ENCODE measurements at regions not wholly inside any gene's neighbourhood (a gene's known extent, or its start where the extent isn't known, plus 50 kb on each side); places are given as distances from the start of the nearest gene placed in this dataset.

GRCh38 chr4:173793937-173794510, 264.0 kb upstream of the HAND2 start:
- TF ChIP-seq ZBTB12 (CRISPR knock-in tag; IDR thresholded peaks at IDR 0.05) (no peak), SIN3A (IDR thresholded peaks at IDR 0.05; ENCODE audit: borderline replicate concordance in 2 of 2, control insufficient read depth in 1 of 2, low read depth in 2 of 2, low read length in 2 of 2) (no peak), ETV6 (IDR thresholded peaks at IDR 0.05; ENCODE audit: borderline replicate concordance in 1 of 2, low read depth in 2 of 2, low read length in 1 of 2) (no peak), ETV6 (CRISPR knock-in tag; IDR thresholded peaks at IDR 0.05; ENCODE audit: borderline replicate concordance) (no peak), TCF3 (CRISPR knock-in tag; IDR thresholded peaks at IDR 0.05) (no peak), HDAC1 (IDR thresholded peaks at IDR 0.05) (no peak), CXXC5 (CRISPR knock-in tag; IDR thresholded peaks at IDR 0.05) (no peak), PHF21A (IDR thresholded peaks at IDR 0.05; ENCODE audit: borderline replicate concordance, low read depth) (no peak), SRSF9 (IDR thresholded peaks at IDR 0.05; ENCODE audit: borderline replicate concordance, low read depth, low read length) (no peak), ZFPM2 (CRISPR knock-in tag; IDR thresholded peaks at IDR 0.05) (no peak), MAX (CRISPR knock-in tag; IDR thresholded peaks at IDR 0.05) (no peak)
- TF ChIP-seq, protein P1, sequence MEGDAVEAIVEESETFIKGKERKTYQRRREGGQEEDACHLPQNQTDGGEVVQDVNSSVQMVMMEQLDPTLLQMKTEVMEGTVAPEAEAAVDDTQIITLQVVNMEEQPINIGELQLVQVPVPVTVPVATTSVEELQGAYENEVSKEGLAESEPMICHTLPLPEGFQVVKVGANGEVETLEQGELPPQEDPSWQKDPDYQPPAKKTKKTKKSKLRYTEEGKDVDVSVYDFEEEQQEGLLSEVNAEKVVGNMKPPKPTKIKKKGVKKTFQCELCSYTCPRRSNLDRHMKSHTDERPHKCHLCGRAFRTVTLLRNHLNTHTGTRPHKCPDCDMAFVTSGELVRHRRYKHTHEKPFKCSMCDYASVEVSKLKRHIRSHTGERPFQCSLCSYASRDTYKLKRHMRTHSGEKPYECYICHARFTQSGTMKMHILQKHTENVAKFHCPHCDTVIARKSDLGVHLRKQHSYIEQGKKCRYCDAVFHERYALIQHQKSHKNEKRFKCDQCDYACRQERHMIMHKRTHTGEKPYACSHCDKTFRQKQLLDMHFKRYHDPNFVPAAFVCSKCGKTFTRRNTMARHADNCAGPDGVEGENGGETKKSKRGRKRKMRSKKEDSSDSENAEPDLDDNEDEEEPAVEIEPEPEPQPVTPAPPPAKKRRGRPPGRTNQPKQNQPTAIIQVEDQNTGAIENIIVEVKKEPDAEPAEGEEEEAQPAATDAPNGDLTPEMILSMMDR (IDR thresholded peaks at IDR 0.05 in 2 of 3, conservative IDR thresholded peaks at IDR 0.05 in 1 of 3; ENCODE audit: insufficient read depth in 2 of 3, low read depth in 1 of 3, low read length in 3 of 3) = no peak
- TF ChIP-seq, protein P2, sequence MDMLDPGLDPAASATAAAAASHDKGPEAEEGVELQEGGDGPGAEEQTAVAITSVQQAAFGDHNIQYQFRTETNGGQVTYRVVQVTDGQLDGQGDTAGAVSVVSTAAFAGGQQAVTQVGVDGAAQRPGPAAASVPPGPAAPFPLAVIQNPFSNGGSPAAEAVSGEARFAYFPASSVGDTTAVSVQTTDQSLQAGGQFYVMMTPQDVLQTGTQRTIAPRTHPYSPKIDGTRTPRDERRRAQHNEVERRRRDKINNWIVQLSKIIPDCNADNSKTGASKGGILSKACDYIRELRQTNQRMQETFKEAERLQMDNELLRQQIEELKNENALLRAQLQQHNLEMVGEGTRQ (CRISPR knock-in tag; IDR thresholded peaks at IDR 0.05) = no peak
- TF ChIP-seq, protein P3, sequence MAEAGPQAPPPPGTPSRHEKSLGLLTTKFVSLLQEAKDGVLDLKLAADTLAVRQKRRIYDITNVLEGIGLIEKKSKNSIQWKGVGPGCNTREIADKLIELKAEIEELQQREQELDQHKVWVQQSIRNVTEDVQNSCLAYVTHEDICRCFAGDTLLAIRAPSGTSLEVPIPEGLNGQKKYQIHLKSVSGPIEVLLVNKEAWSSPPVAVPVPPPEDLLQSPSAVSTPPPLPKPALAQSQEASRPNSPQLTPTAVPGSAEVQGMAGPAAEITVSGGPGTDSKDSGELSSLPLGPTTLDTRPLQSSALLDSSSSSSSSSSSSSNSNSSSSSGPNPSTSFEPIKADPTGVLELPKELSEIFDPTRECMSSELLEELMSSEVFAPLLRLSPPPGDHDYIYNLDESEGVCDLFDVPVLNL (CRISPR knock-in tag; IDR thresholded peaks at IDR 0.05; ENCODE audit: low read depth) = no peak
- TF ChIP-seq, protein P4, sequence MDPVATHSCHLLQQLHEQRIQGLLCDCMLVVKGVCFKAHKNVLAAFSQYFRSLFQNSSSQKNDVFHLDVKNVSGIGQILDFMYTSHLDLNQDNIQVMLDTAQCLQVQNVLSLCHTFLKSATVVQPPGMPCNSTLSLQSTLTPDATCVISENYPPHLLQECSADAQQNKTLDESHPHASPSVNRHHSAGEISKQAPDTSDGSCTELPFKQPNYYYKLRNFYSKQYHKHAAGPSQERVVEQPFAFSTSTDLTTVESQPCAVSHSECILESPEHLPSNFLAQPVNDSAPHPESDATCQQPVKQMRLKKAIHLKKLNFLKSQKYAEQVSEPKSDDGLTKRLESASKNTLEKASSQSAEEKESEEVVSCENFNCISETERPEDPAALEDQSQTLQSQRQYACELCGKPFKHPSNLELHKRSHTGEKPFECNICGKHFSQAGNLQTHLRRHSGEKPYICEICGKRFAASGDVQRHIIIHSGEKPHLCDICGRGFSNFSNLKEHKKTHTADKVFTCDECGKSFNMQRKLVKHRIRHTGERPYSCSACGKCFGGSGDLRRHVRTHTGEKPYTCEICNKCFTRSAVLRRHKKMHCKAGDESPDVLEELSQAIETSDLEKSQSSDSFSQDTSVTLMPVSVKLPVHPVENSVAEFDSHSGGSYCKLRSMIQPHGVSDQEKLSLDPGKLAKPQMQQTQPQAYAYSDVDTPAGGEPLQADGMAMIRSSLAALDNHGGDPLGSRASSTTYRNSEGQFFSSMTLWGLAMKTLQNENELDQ (CRISPR knock-in tag; IDR thresholded peaks at IDR 0.05; ENCODE audit: borderline replicate concordance) = no peak

Measured in K562 (cell line).